NT2/D1 (cell line): ENCODE measurements at regions not wholly inside any gene's neighbourhood (a gene's known extent, or its start where the extent isn't known, plus 50 kb on each side); places are given as distances from the start of the nearest gene placed in this dataset.
"Not testable (repeated sequence)": the region's sequence is repeated elsewhere in the genome, so short reads cannot be mapped to it uniquely, and the experiment has no call there.

Experiments used
- DNase-seq: peaks from one replicate; pipeline ENCODE4 v3.0.0-alpha.2; 2011; ENCODE audit warnings: low read depth, low spot score
- H3K27me3 ChIP-seq: 2 replicates; pipeline ENCODE4 v1.6.0; 2011; ENCODE audit warnings: mild to moderate bottlenecking; ENCODE audit not compliant: insufficient read length, insufficient read depth
- H3K36me3 ChIP-seq: 2 replicates; pipeline ENCODE4 v1.6.1; 2011; ENCODE audit warnings: mild to moderate bottlenecking, low read length, mixed read lengths; ENCODE audit not compliant: insufficient read depth, insufficient read length
- H3K4me1 ChIP-seq: 2 replicates; pipeline ENCODE4 v1.5.1; 2011; ENCODE audit not compliant: insufficient read depth, insufficient read length
- H3K4me3 ChIP-seq: 2 replicates; pipeline ENCODE4 v1.5.1; 2011; ENCODE audit warnings: low read depth; ENCODE audit not compliant: insufficient read length
- H3K9ac ChIP-seq: 2 replicates; pipeline ENCODE4 v1.6.0; 2011; ENCODE audit warnings: low read depth; ENCODE audit not compliant: insufficient read length
- H3K9me3 ChIP-seq: 2 replicates; pipeline ENCODE4 v1.5.1; 2011; ENCODE audit warnings: mild to moderate bottlenecking, low read length; ENCODE audit not compliant: insufficient read depth
- SUZ12 ChIP-seq: IDR thresholded peaks from 2 replicates; pipeline ENCODE4 v1.6.1; 2011; ENCODE audit not compliant: insufficient read length, insufficient read depth; ENCODE audit errors: extremely low read depth
- YY1 ChIP-seq: IDR thresholded peaks from 2 replicates; pipeline ENCODE4 v1.6.1; 2011; ENCODE audit not compliant: insufficient read length, insufficient read depth
- ZNF274 ChIP-seq: IDR thresholded peaks from 2 replicates; pipeline ENCODE4 v1.6.1; 2011; ENCODE audit warnings: mild to moderate bottlenecking, low read depth, low read length

DNA sequence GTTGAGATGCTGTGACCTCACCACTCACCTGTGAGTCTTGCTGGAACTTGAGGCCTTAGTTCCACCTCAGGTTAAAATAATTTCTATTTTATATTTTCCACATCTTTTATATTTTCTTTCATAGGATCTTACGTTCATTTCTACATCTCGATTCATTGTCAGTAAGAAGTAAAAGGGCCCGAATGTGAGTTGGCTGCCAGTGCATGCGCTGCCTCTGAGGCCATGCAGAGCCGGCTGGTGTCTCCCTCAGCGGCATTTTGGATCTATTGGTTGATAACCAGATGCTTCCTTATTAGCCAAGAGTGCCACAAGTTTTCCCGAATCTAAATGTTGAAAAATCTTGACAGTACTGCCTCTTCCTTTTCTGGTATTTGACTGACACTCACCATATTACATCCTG, 347.3 kb downstream of the TEX29 start:
- Histone ChIP-seq H3K4me1 (no peaks in the 10 kb centered on the region), H3K9me3 (no peaks in the 10 kb centered on the region), H3K4me3 (no peak overlapping the region), H3K9ac (no peak overlapping the region), H3K27me3 (no peaks in the 10 kb centered on the region), H3K36me3 (no peaks in the 10 kb centered on the region)
- no peak for TF ChIP-seq ZNF274
- no peak for TF ChIP-seq SUZ12
- TF ChIP-seq YY1, result no peak
- no peak for DNase-seq

- Histone ChIP-seq H3K9me3 (no peaks in the 10 kb centered on the region), H3K4me1 (no peaks in the 10 kb centered on the region), H3K27me3 (no peaks in the 10 kb centered on the region), H3K4me3 (no peak overlapping the region), H3K36me3 (no peaks in the 10 kb centered on the region), H3K9ac (no peak overlapping the region)
- no peak for TF ChIP-seq YY1
- no peak for TF ChIP-seq ZNF274
- TF ChIP-seq SUZ12, result no peak
- no peak for DNase-seq
These were observed 348.0 kb downstream of the TEX29 start for GRCh38 chr13:111668451-111668850.

- H3K36me3 ChIP-seq, H3K9ac ChIP-seq, H3K4me3 ChIP-seq, H3K4me1 ChIP-seq, H3K9me3 ChIP-seq, H3K27me3 ChIP-seq, DNase-seq: not testable (repeated sequence)
These were observed 351.8 kb downstream of the TEX29 start for GRCh38 chr13:111672198-111672597.

DNA sequence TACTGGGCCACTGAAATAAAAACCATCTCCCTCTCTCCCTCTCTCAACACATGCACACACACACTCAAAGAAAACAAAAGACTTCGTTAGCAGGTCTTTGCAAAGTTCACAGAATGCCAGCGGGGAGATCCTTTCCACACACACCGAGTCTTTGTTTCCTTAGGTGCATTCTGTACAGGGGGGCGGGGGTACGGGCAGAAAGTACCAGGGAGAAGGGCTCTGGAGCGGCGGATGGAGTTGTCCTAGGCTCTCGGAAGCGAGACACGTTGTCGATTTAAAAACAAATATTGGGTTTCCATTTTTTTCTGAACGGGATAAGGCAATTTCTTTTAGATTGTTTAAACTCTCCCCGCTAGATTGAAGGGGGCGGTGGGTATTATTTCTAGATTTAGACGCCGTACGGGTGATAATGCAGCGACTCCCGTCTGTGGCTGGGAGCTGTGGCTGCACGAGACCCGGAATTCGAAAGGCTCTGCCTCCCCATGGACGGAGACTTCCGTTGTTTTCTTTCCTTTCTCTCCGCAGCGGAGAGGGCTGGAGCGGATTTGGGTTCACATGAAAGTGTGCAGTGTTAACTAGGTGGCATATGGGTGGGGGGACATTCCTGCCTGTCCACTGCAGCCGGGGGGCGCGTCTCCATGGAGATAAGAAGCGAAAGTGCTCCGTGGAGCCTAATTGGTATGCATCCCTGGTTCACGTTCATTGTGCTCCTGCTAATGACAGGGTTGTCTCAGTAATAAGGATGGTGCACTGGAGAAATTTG, 357.9 kb downstream of the TEX29 start:
- DNase-seq, result not testable (repeated sequence)

GRCh38 chr13:111679645-111680044, 359.2 kb downstream of the TEX29 start:
- not testable (repeated sequence) for H3K9me3 ChIP-seq, H3K27me3 ChIP-seq, H3K4me3 ChIP-seq, H3K9ac ChIP-seq, DNase-seq, H3K4me1 ChIP-seq, H3K36me3 ChIP-seq

More for the DNA sequence above, 357.9 kb downstream of the TEX29 start:
- H3K9ac ChIP-seq, H3K4me3 ChIP-seq, H3K27me3 ChIP-seq, H3K4me1 ChIP-seq, H3K9me3 ChIP-seq, H3K36me3 ChIP-seq: not testable (repeated sequence)

- not testable (repeated sequence) for H3K9me3 ChIP-seq, DNase-seq, H3K4me3 ChIP-seq, H3K9ac ChIP-seq, H3K36me3 ChIP-seq, H3K27me3 ChIP-seq, H3K4me1 ChIP-seq
These were observed 359.7 kb downstream of the TEX29 start for GRCh38 chr13:111680100-111680499.

- not testable (repeated sequence) for H3K4me3 ChIP-seq, H3K4me1 ChIP-seq, H3K9me3 ChIP-seq, H3K36me3 ChIP-seq, DNase-seq, H3K9ac ChIP-seq, H3K27me3 ChIP-seq
These were observed 371.6 kb downstream of the TEX29 start for GRCh38 chr13:111692028-111692427.

DNA sequence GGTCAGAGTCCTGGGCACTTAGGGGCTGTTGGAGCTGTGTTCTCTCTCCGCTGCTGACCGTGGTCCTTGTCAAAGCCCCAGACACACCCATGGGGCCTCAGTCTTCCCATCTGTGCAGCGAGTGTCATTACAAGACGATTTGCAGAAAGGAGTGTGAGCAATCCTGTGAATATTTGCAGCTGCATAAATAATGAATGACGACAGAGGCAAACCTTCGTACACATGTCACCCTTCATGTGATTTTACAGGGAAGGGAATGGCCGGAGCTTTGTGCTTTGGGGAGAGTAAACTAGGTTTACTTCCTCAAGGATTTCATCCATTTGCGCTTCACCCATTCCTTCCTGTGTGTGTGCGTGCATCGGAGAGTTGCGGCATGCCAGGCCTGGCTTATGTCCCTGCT, 370.8 kb upstream of the SOX1 start:
- not testable (repeated sequence) for H3K4me1 ChIP-seq, H3K4me3 ChIP-seq, DNase-seq, H3K27me3 ChIP-seq, H3K9ac ChIP-seq, H3K36me3 ChIP-seq, H3K9me3 ChIP-seq

DNA sequence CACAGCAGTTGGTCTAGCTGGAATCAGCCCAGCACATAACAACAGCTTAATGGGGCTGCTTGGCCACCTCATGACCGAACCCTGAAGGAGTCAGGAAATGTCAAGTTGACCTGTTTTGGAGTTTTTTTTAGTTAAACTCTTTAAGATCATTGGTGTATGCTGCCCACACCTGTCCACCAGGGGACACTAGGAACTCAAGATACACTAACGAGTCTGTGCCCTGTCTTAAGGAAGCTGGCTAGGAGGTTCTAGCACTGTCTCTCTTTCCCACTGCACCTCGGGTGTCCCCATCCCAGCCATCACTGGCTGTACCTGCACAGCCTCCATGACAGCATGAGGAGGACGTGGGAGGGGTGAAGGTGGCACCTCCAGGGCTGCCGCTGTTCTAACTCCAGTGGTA, 364.9 kb upstream of the SOX1 start:
- H3K4me3 ChIP-seq, H3K4me1 ChIP-seq, H3K9me3 ChIP-seq, H3K9ac ChIP-seq, H3K36me3 ChIP-seq, DNase-seq, H3K27me3 ChIP-seq: not testable (repeated sequence)
